ENCODE measurements at regions not wholly inside any gene's neighbourhood (a gene's known extent, or its start where the extent isn't known, plus 50 kb on each side); places are given as distances from the start of the nearest gene placed in this dataset.

DNA sequence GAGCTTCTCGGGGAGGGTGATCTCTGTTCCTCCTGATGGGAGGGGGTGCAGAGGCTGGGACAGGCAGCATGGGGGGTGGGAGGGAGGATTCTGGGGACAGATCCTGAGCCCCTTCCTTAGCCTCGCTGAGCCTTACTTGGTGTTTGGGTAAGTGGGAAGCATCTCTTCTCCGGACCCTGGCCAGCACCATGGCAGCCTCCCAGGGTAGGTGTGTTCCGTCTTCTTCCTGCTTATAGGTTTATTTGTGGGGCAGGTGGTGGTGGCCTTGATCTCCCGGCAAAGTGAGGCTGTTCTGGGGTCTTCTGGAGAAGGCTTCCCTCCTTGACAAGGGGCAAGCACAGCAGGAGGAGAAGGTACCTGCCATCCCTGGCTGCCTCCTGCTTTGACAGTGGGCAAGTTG is 226.9 kb downstream of the GLRX3 start:
- TF ChIP-seq, protein P1, sequence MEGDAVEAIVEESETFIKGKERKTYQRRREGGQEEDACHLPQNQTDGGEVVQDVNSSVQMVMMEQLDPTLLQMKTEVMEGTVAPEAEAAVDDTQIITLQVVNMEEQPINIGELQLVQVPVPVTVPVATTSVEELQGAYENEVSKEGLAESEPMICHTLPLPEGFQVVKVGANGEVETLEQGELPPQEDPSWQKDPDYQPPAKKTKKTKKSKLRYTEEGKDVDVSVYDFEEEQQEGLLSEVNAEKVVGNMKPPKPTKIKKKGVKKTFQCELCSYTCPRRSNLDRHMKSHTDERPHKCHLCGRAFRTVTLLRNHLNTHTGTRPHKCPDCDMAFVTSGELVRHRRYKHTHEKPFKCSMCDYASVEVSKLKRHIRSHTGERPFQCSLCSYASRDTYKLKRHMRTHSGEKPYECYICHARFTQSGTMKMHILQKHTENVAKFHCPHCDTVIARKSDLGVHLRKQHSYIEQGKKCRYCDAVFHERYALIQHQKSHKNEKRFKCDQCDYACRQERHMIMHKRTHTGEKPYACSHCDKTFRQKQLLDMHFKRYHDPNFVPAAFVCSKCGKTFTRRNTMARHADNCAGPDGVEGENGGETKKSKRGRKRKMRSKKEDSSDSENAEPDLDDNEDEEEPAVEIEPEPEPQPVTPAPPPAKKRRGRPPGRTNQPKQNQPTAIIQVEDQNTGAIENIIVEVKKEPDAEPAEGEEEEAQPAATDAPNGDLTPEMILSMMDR (IDR thresholded peaks at IDR 0.05; ENCODE audit: low read length): no peak
- TF ChIP-seq EZH2 (IDR thresholded peaks at IDR 0.05; ENCODE audit: borderline replicate concordance, low read length): no peak
